Transverse colon (tissue), 4 donors: ENCODE measurements at regions not wholly inside any gene's neighbourhood (a gene's known extent, or its start where the extent isn't known, plus 50 kb on each side); places are given as distances from the start of the nearest gene placed in this dataset.

Experiments
- DNase-seq: peaks from one replicate; pipeline ENCODE4 v3.0.0-alpha.2; 2019
- H3K27ac ChIP-seq, 4 donors: fragments of 200-600 bp; sonication (generic); 2 replicates each; pipeline ENCODE4 v1.5.1; 2016 to 2018; ENCODE audit warnings: inconsistent platforms in 4 of 4
- H3K27me3 ChIP-seq: fragments of 200-600 bp; sonication (generic); 2 replicates; pipeline ENCODE4 v1.5.1; 2017; ENCODE audit warnings: inconsistent platforms
- H3K36me3 ChIP-seq, 4 donors: fragments of 200-600 bp; sonication (generic); 2 replicates each; pipeline ENCODE4 v1.5.1; 2017 to 2019; ENCODE audit warnings: inconsistent platforms in 4 of 4
- H3K4me1 ChIP-seq, 4 donors: fragments of 200-600 bp; sonication (generic); 2 replicates each; pipeline ENCODE4 v1.5.1; 2017 to 2020; ENCODE audit warnings: inconsistent platforms in 4 of 4
- H3K4me3 ChIP-seq, 4 donors: fragments of 200-600 bp; sonication (generic); 1 replicate in 1 of 4; 2 replicates in 3 of 4; pipeline versions ENCODE4 v1.5.1 to v1.6.1; 2017 to 2019; ENCODE audit warnings: inconsistent platforms in 4 of 4
- H3K9me3 ChIP-seq, 2 donors: fragments of 200-600 bp; sonication (generic); 2 replicates each; pipeline ENCODE4 v1.5.1; 2017 to 2019; ENCODE audit warnings: inconsistent platforms in 2 of 2
- CTCF ChIP-seq, 5 experiments: fragments of 200-600 bp in 3 of 5; fragments of 450-650 bp in 2 of 5; sonication (generic) in 3 of 5; IDR thresholded peaks; 1 replicate in 2 of 5; 2 replicates in 3 of 5; pipeline ENCODE4 v1.5.1; 2016 to 2017; ENCODE audit warnings: antibody characterized with exemption in 5 of 5, inconsistent platforms in 3 of 5, mild to moderate bottlenecking in 2 of 5, moderate library complexity in 1 of 5
- EP300 ChIP-seq: sonication (generic); formaldehyde crosslinking; IDR thresholded peaks from one replicate; pipeline ENCODE4 v1.6.1; 2017; ENCODE audit warnings: antibody characterized with exemption, low read depth
- POLR2A ChIP-seq: fragments of 450-650 bp; IDR thresholded peaks from one replicate; pipeline ENCODE4 v1.6.1; 2016; ENCODE audit warnings: antibody characterized with exemption, mild to moderate bottlenecking, moderate library complexity
- POLR2AphosphoS5 ChIP-seq, 3 donors: sonication (generic); formaldehyde crosslinking; IDR thresholded peaks; one replicate each; pipeline ENCODE4 v1.6.1; 2016; ENCODE audit warnings: antibody characterized with exemption in 3 of 3
- WGBS, 2 donors: methylation state at CpG; one replicate each; pipeline ENCODE4 v1.1.5; 2018; ENCODE audit warnings: low coverage in 1 of 2; 5-methylcytosine and 5-hydroxymethylcytosine counted together
- in situ Hi-C, 4 donors: fragments of 200-750 bp; cut with MboI; loops; one replicate each; pipeline versions ENCODE4 v1.15.0 to v1.15.1; 2017; ENCODE audit warnings: low sequenced_read_pairs in 3 of 4, low pct_ligation_motif_present in 1 of 4, low pct_unique_long_range_greater_than_20kb in 1 of 4
- intact Hi-C: fragments of 100-400 bp; cut with DNase I; formaldehyde crosslinking; loops from one replicate; pipeline ENCODE4 v1.15.1; 2023; ENCODE audit warnings: low total_unique reads

- Histone ChIP-seq H3K4me3 (no peak overlapping the region), H3K27ac (no peak overlapping the region), H3K9me3 (no peaks in the 10 kb centered on the region), H3K36me3 (no peaks in the 10 kb centered on the region), H3K4me1 (no peaks in the 10 kb centered on the region), H3K27me3 (no peaks in the 10 kb centered on the region)
- 85 to 100% methylated on average over 1 to 3 of the region's 3 CpGs for WGBS, 2 donors
- in situ Hi-C loops (no loop called here), intact Hi-C loops (no loop called here)
- DNase-seq, result no peak
- TF ChIP-seq POLR2A (no peak), EP300 (no peak)
Measured at GRCh38 chr6:90406957-90407356, 110.3 kb upstream of the BACH2 start.

DNA sequence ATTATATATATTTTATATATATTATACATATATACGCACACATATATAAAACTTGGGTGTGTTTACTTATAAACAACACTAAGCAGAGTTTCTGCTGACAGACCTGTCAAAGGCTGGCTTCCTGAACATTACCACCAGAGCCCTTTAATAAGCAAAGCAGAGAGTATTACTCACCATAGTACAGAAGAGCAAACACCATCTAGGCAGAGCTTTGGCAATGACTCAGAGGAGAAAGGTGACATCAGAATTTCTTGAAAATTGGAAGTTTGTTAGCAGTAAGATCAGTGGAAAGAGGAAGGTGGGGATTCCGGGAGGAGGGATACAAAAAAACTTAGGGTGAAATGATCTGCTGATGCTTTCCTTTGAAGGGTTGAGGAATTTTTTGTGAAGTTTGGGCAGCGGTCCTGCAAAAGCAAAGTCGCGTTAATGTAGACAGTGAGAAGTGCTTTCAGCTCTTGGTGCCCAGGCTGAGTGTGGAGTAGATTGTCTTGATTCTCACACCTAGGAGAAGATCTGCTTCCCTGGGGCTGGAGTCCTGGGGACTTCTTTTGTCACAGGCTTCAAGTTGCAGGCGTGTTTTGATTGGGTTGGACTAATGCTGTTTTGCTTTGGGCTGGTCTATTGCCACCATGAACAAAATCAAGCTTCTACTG is 109.6 kb upstream of the BACH2 start:
- TF ChIP-seq POLR2AphosphoS5 (IDR thresholded peaks at IDR 0.05) (no peak), CTCF (IDR thresholded peaks at IDR 0.05) (no peak), EP300 (no peak), POLR2A (no peak)
- WGBS, 2 donors, result 85 to 93% methylated on average over 5 to 6 of the region's 6 CpGs
- Histone ChIP-seq H3K9me3 (no peaks in the 10 kb centered on the region), H3K4me1 (no peaks in the 10 kb centered on the region), H3K36me3 (no peaks in the 10 kb centered on the region), H3K4me3 (no peak overlapping the region), H3K27ac (no peak overlapping the region), H3K27me3 (no peaks in the 10 kb centered on the region)
- intact Hi-C loops, result no loop called here
- DNase-seq, result no peak
- in situ Hi-C loops, result no loop called here

DNA sequence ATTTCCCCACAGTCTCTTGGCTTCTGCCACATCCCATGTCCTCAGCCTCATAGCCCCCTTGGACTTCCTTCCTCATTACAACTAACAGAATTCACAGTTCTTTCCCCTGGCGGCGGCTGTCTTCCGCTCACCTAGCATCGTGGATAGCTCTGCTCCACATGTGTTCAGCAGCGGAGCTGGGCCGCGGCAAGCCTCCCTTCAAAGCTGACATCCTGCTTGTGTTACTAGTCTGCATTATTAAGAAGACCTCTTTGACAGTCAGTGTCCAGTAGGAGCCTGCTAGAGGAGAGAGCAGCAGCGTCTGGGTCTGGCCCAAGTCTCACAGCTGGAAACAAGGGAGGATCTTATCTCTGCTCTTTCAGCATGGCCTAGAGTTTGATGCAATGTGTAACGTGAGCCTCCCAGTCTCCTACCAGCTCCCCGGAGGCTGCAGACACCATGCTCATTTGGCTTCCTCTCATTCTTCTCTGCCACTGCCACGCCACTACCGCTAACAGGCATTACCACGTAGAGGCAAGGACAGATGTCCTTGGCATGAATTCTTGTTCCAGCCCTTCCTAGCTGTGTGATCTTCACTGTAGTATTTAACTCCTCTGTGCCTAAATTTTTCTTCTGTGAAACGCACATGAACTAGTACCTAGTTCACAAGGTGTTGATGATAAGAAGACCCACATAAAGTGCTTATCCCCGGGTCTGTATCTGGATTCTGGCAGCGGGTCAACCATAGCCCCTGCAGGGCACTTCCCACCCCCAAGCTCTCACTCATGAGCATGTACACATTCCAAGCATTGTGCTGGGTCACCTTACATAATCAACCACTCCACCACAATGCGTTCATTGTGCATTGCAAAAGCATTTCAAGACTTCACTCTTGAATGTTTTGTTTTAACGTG is 107.1 kb upstream of the BACH2 start:
- H3K27me3 ChIP-seq, result no peaks in the 10 kb centered on the region
- TF ChIP-seq POLR2AphosphoS5 (IDR thresholded peaks at IDR 0.05) (no peak), POLR2A (no peak), EP300 (no peak), CTCF (IDR thresholded peaks at IDR 0.05) (no peak)
- no peaks in the 10 kb centered on the region for H3K9me3 ChIP-seq
- no peak for DNase-seq
- H3K27ac ChIP-seq, result no peak overlapping the region
- in situ Hi-C loops, result no loop called here
- no peaks in the 10 kb centered on the region for H3K36me3 ChIP-seq
- H3K4me3 ChIP-seq, result no peak overlapping the region
- intact Hi-C loops, result no loop called here
- 74% methylated on average over 11 to 18 of the region's 18 CpGs for WGBS, 2 donors
- no peaks in the 10 kb centered on the region for H3K4me1 ChIP-seq

DNA sequence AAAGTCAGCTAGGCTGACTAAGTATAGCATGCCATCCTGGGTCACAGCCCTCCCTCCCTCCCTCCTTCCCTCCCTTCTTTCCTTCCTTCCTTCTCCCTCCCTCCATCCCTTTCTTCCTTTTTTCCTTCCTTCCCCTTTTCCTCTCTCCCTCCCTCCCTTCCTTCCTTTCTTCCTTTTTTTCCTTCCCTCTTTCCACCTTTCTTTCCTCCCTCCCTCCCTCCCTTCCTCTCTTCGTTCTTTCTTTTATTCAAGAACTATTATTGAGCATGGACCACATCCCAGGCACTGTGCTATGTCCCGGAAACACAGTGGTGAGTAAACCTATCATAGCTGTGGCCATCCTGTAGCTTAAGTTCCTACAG is 106.2 kb upstream of the BACH2 start:
- intact Hi-C loops, result no loop called here
- no peaks in the 10 kb centered on the region for H3K9me3 ChIP-seq
- H3K4me1 ChIP-seq, result no peaks in the 10 kb centered on the region
- no peak for DNase-seq
- no peak overlapping the region for H3K4me3 ChIP-seq
- no peak overlapping the region for H3K27ac ChIP-seq
- no peaks in the 10 kb centered on the region for H3K36me3 ChIP-seq
- 93 to 100% methylated on average over 1 to 2 of the region's 2 CpGs for WGBS, 2 donors
- TF ChIP-seq POLR2A (no peak), EP300 (no peak), CTCF (IDR thresholded peaks at IDR 0.05) (no peak), POLR2AphosphoS5 (IDR thresholded peaks at IDR 0.05) (no peak)
- in situ Hi-C loops, result no loop called here
- H3K27me3 ChIP-seq, result no peaks in the 10 kb centered on the region
